CD4-positive, alpha-beta T cell treated with Interleukin-12 subunit alpha and Interleukin-12 subunit beta, for 1 hour (primary cell): ENCODE measurements at regions not wholly inside any gene's neighbourhood (a gene's known extent, or its start where the extent isn't known, plus 50 kb on each side); places are given as distances from the start of the nearest gene placed in this dataset.
"Not testable (repeated sequence)": the region's sequence is repeated elsewhere in the genome, so short reads cannot be mapped to it uniquely, and the experiment has no call there.

Experiments
- DNase-seq: peaks from one replicate; pipeline ENCODE4 v3.0.0-alpha.2; 2020

DNA sequence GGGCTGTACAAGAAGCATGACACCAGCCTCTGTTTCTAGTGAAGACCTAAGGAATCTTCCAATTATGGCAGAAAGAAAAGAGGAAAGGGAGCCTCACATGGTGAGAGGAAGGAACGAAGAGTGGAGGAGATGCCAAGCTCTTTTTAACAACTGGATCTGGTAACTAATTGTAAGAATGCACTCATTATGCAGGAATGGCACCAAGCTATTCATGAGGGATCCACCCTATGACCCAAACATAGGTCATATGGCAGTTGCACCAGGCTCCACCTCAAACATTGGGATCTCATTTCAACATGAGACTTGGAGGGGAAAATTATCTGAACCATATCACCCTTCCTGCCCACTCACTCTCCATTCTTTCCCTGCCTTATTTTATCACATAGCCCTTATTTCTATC lies 496.0 kb upstream of the SPTLC3 start:
- DNase-seq = no peak

DNA sequence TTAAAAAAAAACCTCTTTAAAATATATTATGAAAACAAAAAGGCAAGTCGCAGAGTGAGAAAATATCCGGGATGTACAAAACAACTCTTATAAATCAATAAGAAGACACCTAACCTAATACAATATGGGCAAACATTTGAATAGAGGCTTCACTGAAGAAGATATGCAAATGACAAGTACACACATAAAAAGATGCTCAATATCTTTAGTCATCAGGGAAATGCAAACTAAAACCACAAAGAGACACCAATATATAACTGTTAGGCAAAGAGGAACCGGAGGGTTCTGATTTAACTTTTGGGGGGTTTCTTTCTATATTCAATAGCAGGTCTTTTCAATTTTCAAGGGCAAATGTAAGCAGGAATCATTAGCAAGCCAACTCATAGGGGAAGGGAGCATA lies 480.7 kb upstream of the SPTLC3 start:
- DNase-seq = no peak

DNA sequence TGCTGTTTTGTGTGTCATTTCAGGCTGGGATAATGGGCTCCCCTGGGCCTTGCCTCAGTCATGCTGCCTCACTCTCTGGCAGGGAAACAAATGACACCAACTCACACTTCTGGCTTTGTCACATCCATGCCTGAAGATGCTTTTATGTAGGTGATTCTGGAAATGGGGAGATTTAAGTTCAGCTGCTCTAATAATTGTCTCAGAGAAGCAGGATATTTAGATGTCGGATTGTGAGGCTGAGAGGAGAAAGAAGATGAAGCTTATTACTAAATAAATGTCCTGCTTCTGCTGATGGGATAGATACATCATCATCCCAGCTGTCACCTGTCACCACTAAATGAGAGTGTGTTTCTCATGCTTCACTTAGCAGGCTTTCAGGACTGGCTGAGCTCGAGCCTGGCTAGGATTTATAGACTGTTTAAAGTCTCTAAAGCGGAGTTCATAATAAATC lies 480.2 kb upstream of the SPTLC3 start:
- no peak for DNase-seq

DNA sequence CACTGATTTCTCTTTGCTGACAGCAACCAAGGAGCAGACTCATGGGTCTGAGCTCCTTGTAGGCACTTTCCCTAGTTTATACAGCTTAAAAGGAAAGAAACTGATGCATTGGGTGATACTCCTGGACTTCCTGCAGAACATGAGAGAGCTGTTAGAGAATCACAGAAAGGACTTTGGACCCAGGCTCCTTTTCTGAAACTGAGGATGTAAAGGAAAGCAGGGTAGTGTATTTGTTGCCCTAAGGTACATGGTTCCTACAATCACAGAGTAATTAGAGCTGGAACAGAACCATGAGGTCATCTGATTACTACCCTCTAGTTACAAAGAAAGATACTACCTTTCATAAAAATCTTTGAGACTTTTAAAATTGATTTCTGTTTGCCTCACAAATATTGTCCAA lies 477.1 kb upstream of the SPTLC3 start:
- no peak for DNase-seq

DNA sequence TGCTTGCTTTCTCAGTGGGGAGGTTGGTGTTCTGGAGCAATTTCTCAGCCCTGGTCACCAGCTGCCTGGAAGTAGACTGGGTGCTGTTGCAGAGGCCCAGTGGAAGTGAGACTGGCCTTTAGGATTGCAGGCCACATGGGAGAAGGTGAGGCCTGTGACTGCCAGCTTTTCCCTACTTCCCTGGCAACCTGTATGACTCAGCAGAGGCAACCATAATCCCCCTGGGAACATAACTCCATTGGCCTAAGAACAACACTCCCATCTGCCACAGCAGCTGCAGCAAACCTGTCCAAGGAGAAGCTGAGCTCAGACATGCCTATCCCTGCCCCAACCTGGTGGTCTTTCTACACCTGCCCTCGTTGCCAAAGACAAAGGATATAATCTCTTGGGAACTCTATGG lies 473.5 kb upstream of the SPTLC3 start:
- no peak for DNase-seq

GRCh38 chr20:12535770-12536169 lies 473.0 kb upstream of the SPTLC3 start:
- no peak for DNase-seq

- no peak for DNase-seq
These were observed 454.3 kb upstream of the SPTLC3 start for GRCh38 chr20:12554426-12554825.

- no peak for DNase-seq
These were observed 453.4 kb upstream of the SPTLC3 start for GRCh38 chr20:12555369-12555768.

DNA sequence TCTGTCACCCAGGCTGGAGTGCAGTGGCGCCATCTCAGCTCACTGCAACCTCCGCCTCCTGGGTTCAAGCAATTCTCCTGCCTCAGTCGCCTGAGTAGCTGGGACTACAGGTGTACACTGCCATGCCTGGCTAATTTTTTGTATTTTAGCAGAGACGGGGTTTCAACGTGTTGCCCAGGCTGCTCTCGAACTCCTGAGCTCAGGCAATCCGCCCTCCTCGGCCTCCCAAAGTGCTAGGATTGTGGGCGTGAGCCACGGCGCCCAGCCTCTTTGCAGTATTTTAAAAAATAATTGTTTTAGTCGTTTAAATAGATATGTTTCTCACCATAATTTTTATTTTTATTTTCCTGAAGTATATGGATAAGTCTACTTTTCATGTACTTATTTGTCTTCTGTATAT lies 452.9 kb upstream of the SPTLC3 start:
- not testable (repeated sequence) for DNase-seq

- no peak for DNase-seq
These were observed 451.5 kb upstream of the SPTLC3 start for GRCh38 chr20:12557224-12557623.

GRCh38 chr20:12564979-12565378 lies 443.8 kb upstream of the SPTLC3 start:
- no peak for DNase-seq

- DNase-seq = no peak
These were observed 442.2 kb upstream of the SPTLC3 start for GRCh38 chr20:12566596-12566995.

DNA sequence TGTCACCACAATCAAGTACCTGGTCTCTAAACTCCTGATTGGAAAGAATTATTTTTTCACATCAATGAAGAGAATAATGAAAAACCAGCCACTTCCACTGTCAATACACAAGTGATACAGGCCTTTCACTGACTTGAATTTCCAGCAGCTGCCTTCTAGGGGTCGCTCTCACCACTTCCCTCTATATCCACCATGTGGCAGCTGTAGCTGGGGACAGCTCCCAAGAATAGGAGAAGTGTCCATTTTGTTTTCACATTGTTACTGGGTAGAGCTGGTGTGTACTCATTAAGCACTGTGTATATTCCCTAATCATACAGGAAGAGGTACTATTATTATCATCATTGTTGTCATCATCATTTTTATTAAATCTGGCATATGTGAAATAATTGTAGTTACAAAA lies 438.4 kb upstream of the SPTLC3 start:
- DNase-seq = no peak

GRCh38 chr20:12573442-12573841 lies 435.3 kb upstream of the SPTLC3 start:
- no peak for DNase-seq

- DNase-seq = no peak
These were observed 433.2 kb upstream of the SPTLC3 start for GRCh38 chr20:12575352-12576095.

DNA sequence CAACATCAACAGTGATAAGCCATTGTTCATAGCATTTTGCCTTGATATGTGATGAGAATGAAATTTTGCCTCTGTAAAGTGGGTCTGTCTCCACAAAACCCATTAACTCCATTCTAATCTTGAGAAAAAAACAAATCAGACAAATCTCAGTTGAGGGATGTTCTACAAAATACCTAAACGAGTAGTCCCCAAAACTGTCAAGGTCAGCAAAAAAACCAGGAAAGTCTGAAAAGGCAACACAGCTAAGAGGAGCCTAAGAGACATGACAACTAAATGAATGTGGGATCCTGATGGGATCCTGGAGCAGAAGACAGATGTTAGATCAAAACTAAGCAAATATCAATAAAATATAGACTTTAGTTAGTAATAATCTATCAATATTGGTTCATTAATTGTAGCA lies 431.6 kb upstream of the SPTLC3 start:
- DNase-seq = no peak

DNA sequence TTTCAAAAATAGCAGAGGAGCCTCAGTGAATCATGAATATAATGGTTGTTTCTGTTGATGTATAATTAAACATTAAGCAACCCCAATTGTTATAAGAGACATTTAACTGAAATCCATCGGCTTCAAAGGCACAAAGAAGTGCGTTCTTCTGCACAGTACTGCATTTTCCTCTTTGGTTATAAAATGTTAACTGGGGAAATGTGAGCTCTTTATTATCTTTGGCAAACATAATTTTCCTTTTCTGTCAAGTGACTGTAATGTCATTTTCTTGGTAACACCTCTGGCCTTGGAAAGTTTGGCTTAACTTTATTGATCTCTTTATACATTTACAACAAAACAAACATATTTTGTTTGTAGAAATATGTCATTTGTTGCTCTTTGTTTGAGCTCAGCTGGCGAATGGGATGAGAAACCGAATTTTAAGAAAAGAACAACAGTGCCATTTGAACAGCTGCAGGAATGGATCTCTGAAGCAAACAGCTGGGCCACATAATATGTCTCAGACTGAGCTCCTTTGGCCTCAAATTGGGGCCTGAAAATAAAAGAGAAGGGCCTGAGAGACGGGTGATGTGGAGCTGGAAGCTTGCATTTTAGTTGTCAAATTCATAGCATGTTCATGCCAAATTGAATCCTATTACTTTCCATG lies 427.0 kb upstream of the SPTLC3 start:
- DNase-seq = no peak

DNA sequence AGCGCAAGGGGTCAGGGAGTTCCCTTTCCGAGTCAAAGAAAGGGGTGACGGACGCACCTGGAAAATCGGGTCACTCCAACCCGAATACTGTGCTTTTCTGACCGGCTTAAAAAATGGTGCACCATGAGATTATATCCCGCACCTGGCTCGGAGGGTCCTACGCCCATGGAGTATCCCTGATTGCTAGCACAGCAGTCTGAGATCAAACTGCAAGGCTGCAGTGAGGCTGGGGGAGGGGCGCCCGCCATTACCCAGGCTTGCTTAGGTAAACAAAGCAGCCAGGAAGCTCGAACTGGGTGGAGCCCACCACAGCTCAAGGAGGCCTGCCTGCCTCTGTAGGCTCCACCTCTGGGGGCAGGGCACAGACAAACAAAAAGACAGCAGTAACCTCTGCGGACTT lies 426.1 kb upstream of the SPTLC3 start:
- DNase-seq = not testable (repeated sequence)

DNA sequence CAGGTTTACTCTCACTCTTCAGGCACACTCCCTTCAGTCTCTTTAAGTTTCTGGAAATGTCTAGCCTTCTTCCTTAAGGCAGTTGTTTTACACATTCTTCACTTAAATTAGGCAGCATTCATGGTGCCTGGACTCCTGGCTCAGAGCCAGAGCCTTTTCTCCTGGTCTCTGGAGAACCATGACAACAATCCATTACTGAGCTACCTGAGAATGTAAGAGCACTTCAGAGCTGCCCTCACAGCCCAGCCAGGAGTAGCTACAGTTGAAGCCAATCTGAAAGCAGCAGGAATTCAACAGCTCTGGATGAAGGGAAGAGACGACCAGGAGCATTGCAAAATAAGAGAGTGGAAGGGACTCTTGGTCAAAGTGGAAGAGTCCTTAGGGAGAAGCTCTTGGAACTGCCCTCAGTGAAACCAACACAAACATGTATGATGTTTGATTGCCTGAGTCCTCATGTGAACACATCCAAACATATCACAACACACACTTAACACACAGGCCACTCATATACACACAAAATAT lies 416.8 kb upstream of the SPTLC3 start:
- no peak for DNase-seq

DNA sequence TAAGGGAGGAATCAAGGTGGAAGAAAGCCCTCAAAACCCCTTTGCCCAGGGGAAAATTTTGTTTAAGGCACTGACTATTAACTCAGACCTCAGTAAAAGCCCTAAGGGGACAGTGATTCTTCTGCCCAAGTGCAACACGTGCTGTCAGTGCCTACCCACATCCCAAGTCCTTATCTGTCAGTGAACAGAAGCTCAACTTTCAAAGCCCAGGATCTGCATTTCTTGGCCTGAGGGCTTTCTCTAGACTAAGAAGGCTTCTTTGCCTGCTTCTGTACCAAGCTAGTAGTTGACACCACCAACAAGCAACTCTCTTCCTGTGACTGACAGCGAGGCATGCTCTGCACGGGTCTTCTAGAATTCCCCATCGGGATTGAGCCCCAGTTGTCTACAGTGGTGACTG lies 416.0 kb upstream of the SPTLC3 start:
- DNase-seq = no peak

DNA sequence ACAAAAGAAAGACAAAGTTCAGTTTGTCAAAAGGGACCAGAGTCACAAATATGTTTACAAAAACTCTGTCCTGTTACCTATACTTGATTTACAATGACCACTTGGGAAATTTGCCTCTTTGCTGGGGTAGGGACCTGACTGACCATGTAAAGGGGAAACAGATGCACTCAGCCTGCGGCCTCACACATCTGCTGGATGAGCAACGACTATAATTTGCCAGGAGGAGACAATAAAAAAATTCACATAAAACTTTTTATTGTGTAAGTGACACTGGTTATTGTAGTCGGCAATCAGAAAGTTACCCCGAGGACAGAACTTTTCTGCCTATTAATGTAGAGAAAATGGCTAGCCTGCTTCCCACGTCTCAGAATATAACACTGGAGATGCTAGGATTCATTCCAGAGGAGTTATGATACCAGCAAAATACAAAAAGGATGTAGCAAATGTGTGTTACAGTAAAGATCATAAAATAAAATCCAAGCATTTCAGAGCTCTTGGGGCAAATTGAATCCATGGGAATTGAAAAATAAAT lies 415.4 kb upstream of the SPTLC3 start:
- DNase-seq = no peak

GRCh38 chr20:12594410-12595088 lies 414.2 kb upstream of the SPTLC3 start:
- no peak for DNase-seq

GRCh38 chr20:12595841-12596240 lies 412.9 kb upstream of the SPTLC3 start:
- no peak for DNase-seq

- no peak for DNase-seq
These were observed 411.9 kb upstream of the SPTLC3 start for GRCh38 chr20:12596863-12597262.
